Calu3 (cell line): ENCODE measurements at regions not wholly inside any gene's neighbourhood (a gene's known extent, or its start where the extent isn't known, plus 50 kb on each side); places are given as distances from the start of the nearest gene placed in this dataset.

ENCODE experiments used
- BruUV-seq: library from RNA; stranded (reverse); fragments of 400-500 nt; replicated peaks from 2 replicates; lab custom pipeline; 2021; lab: Mats Ljungman, UMichigan
- CTCF ChIA-PET: fragments of 300-600 bp; sonication (Branson Sonifier 250); formaldehyde crosslinking; loops from one replicate; lab custom pipeline; 2022; ENCODE audit warnings: antibody characterized with exemption; lab: Charles Lee
- DNase-seq: peaks from one replicate; pipeline ENCODE4 v3.0.0; 2022
- H3K27ac Mint-ChIP-seq: one replicate; pipeline ENCODE4 v1.8.0; 2022; ENCODE audit warnings: mixed read lengths; ENCODE audit not compliant: unreplicated experiment
- H3K27me3 Mint-ChIP-seq: one replicate; pipeline ENCODE4 v1.8.0; 2022; ENCODE audit warnings: mixed read lengths; ENCODE audit not compliant: unreplicated experiment
- H3K36me3 Mint-ChIP-seq: one replicate; pipeline ENCODE4 v1.8.0; 2022; ENCODE audit warnings: mild to moderate bottlenecking, moderate library complexity, mixed read lengths; ENCODE audit not compliant: insufficient read depth, unreplicated experiment
- H3K4me1 Mint-ChIP-seq: one replicate; pipeline ENCODE4 v1.8.0; 2022; ENCODE audit warnings: mild to moderate bottlenecking, low read depth, mixed read lengths; ENCODE audit not compliant: unreplicated experiment
- H3K4me3 Mint-ChIP-seq: one replicate; pipeline ENCODE4 v1.8.0; 2022; ENCODE audit warnings: mild to moderate bottlenecking, low read depth, moderate library complexity, mixed read lengths; ENCODE audit not compliant: unreplicated experiment
- H3K9me3 Mint-ChIP-seq: one replicate; pipeline ENCODE4 v1.8.0; 2022; ENCODE audit warnings: low read depth, mixed read lengths; ENCODE audit not compliant: unreplicated experiment
- CTCF ChIP-seq: fragments of 200-600 bp; IDR thresholded peaks from one replicate; pipeline ENCODE4 v1.8.0; 2022; ENCODE audit warnings: antibody characterized with exemption; ENCODE audit not compliant: unreplicated experiment
- intact Hi-C: fragments of 100-400 bp; cut with micrococcal nuclease; formaldehyde crosslinking; loops from one replicate; pipeline ENCODE4 v1.10.0; 2022; ENCODE audit not compliant: unreplicated experiment

GRCh38 chr4:14028862-14029261, 401.3 kb upstream of the BOD1L1 start:
- no peaks in the 10 kb centered on the region for H3K4me1 Mint-ChIP-seq
- TF ChIP-seq CTCF = no peak
- BruUV-seq = no TSS peak

GRCh38 chr4:14035076-14035475, 407.6 kb upstream of the BOD1L1 start:
- BruUV-seq = no TSS peak
- Mint-ChIP-seq H3K36me3 (no peaks in the 10 kb centered on the region), H3K27ac (no peak overlapping the region), H3K4me3 (no peak overlapping the region), H3K27me3 (no peaks in the 10 kb centered on the region), H3K9me3 (peaks cover 3% of the 10 kb centered on the region), H3K4me1 (no peaks in the 10 kb centered on the region)
- CTCF ChIA-PET = no interaction called here
- no peak for TF ChIP-seq CTCF
- DNase-seq = no peak
- intact Hi-C loops = no loop called here

More at GRCh38 chr4:14028862-14029261, 401.3 kb upstream of the BOD1L1 start:
- CTCF ChIA-PET = no interaction called here
- Mint-ChIP-seq H3K27me3 (no peaks in the 10 kb centered on the region), H3K9me3 (no peaks in the 10 kb centered on the region), H3K27ac (no peak overlapping the region), H3K36me3 (no peaks in the 10 kb centered on the region), H3K4me3 (no peak overlapping the region)
- no peak for DNase-seq
- intact Hi-C loops = no loop called here

- CTCF ChIA-PET = interaction anchor here (0.6 kb wide), 1 partner anchor 136 kb away, joined by 3 read pairs; no protein-coding TSS in a partner anchor
- Mint-ChIP-seq H3K27me3 (no peaks in the 10 kb centered on the region), H3K9me3 (peaks cover 4% of the 10 kb centered on the region), H3K27ac (no peak overlapping the region), H3K4me1 (no peaks in the 10 kb centered on the region), H3K36me3 (no peaks in the 10 kb centered on the region), H3K4me3 (no peak overlapping the region)
- no TSS peak for BruUV-seq
- intact Hi-C loops = no loop called here
- no peak for TF ChIP-seq CTCF
- DNase-seq = no peak
Observed at GRCh38 chr4:14043203-14043602, 415.7 kb upstream of the BOD1L1 start.

- no peaks in the 10 kb centered on the region for H3K4me1 Mint-ChIP-seq
- BruUV-seq = no TSS peak
- H3K27me3 Mint-ChIP-seq = no peaks in the 10 kb centered on the region
- no peak for DNase-seq
- no peaks in the 10 kb centered on the region for H3K36me3 Mint-ChIP-seq
- no peaks in the 10 kb centered on the region for H3K9me3 Mint-ChIP-seq
- intact Hi-C loops = no loop called here
- H3K27ac Mint-ChIP-seq = no peak overlapping the region
- no peak for TF ChIP-seq CTCF
- H3K4me3 Mint-ChIP-seq = no peak overlapping the region
- CTCF ChIA-PET = no interaction called here
Observed at GRCh38 chr4:14046642-14047041, 419.1 kb upstream of the BOD1L1 start.
